ENCODE measurements at regions not wholly inside any gene's neighbourhood (a gene's known extent, or its start where the extent isn't known, plus 50 kb on each side); places are given as distances from the start of the nearest gene placed in this dataset.

- DNase-seq (ENCODE audit: low read depth) = no peak
These were observed 550.5 kb downstream of the MMUT start for GRCh38 chr6:48912503-48912902.

DNA sequence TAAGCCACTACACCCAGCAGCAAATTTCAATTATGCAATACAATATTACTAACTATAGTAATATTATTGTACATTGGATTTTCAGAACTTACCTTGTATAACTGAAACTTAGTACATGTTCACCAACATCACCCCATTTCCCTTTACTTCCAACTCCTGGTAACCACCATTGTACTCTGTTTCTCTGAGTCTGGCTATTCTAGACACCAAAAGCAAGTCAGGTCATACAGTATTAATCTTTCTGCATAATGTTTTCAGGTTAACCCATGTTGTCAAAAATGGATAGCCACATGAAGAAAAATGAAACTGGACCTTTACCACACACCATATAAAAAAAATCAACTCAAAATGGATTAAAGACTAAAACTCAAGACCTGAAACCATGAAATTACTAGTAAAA is 558.2 kb downstream of the MMUT start:
- DNase-seq (ENCODE audit: low read depth) = no peak

GRCh38 chr6:48894469-48894868 is 568.6 kb downstream of the MMUT start:
- no peak for DNase-seq (ENCODE audit: low read depth)

DNA sequence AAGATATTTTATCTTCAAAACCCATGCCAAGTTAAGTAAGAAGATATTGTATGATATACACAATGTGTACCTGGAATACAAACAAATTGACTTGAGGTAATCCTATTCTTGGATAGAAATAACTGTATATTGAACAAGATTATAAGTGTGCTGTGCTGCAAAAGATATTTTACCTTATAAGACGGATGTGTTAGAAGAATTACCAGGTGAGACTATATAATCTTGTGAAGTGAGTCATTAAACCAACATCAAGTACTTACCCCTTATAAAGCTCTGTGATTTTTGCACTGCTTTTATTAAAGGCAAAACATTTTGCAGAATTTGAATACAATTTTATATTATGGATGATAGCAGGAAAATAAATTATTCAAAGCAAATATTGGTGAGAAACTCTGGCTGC is 570.0 kb downstream of the MMUT start:
- DNase-seq (ENCODE audit: low read depth) = no peak

DNA sequence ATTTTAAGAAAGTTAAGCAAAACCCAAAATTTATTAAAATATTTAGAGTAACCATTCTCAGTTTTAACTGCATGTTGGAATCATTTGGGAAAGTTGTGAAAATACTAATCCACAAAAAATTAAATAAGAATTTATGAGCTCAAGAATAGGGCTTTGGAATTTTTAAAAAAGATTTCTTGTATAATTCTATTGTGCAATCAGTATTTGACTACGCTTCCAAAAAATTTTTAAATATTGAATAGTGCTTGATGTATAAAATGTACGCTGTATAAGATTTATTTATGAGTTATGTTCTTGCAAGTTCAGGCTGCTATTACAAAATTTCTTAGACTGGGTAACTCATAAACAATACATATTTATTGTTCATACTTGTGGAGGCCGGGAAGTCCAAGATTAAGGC is 571.7 kb downstream of the MMUT start:
- DNase-seq (ENCODE audit: low read depth) = no peak

GRCh38 chr6:48889429-48889828 is 573.6 kb downstream of the MMUT start:
- DNase-seq (ENCODE audit: low read depth) = no peak

DNA sequence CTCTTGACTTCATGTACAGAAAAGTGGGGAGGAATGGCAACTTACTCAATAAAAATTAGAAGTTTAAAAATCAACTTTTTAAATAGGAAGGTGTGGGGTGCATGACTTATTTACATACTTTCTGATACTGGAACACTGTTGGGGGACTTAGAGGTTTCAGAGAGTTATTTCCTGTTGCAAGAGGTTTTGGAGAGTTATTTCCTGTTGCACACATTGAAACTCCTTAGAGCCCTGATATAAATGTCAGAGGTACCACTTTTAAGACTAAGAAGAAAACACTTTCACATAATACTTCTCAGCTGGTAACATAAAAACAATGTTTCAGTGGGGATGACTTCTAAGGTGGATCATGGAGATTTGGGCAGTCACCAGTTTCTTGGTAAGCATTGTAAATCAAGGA is 579.9 kb downstream of the MMUT start:
- no peak for DNase-seq (ENCODE audit: low read depth)

GRCh38 chr6:48881551-48881950 is 581.5 kb downstream of the MMUT start:
- no peak for DNase-seq (ENCODE audit: low read depth)

DNA sequence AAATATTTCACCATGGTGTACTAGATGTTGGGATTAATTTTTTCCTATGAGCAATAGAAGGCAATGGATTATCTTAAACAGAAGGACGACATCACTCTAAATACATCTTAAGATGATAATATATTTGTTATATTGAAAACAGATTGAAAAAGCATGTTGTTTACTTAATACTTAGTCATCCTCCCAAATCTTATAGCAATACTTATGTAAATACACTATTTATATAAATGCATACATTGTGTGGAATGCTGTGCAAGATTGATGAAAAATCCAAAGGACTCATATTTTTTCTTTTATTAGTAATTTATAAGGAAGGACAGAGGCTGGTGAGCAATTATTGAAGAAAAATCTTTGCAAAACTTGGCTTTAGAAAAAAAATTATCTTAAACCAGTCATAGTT is 593.5 kb downstream of the MMUT start:
- DNase-seq (ENCODE audit: low read depth) = no peak

DNA sequence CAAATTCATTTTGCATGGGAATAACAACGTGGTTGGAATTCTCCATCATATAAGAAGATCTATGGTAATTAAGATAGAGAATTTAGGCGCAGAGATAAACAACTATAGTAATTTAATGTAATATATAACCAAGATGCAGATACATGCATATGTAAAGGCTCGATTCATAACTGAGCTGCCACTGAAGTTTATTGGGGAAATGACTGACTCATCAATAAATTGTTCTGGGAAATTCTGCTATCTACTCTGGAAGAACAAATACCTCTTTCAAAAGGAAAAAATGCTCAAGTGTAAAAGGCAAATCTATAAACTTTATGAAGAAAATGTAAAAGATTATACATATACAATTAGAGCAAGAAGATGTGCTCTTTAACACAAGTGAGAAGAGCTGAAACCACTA is 596.4 kb downstream of the MMUT start:
- no peak for DNase-seq (ENCODE audit: low read depth)

DNA sequence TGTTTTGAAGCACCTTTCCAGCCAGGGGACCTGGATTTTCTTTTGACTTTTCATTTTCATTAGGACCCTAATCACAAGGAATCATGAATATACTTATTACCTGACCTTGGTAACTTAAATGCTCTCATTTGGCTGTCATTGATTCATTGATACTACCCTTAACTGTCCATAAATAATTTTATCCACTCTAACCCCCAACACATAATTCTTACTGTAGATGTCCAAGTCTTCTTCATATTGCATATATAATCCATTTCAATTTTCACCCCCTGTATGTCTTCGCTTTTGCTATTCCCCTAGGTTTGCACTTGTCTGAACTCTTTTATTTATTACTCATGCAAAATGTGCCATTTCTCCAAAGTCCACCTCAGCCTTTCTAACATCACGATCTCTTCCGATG is 602.9 kb downstream of the MMUT start:
- DNase-seq (ENCODE audit: low read depth) = no peak

DNA sequence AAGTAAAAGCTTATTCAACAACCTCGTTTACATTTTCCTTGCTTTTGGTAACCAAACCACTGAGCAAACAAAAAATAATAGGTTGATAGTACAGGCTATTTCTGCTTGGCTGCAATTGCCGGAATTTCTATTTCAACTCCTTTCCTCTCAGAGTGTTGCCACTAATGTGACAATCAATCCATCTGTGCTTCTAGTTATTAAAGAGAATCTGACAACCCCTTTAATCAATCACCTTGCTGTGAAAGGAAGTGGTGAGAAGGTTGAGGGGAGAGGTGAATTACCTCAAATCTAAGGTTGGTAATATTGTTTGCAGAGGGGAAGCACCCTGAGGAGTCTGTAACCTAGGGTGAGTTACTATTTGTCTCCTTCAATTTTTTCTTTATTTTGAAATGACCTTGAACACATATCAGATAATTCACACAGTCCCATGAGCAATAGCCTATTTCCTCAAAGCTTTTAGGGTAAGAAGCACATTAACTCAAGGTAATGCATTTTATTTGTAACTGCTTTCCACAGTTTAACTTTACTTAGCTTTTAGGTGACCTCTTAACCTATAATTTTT is 603.4 kb downstream of the MMUT start:
- DNase-seq (ENCODE audit: low read depth) = no peak

GRCh38 chr6:48845219-48845618 is 617.8 kb downstream of the MMUT start:
- no peak for DNase-seq (ENCODE audit: low read depth)

- no peak for DNase-seq (ENCODE audit: low read depth)
These were observed 618.4 kb downstream of the MMUT start for GRCh38 chr6:48844696-48845095.

DNA sequence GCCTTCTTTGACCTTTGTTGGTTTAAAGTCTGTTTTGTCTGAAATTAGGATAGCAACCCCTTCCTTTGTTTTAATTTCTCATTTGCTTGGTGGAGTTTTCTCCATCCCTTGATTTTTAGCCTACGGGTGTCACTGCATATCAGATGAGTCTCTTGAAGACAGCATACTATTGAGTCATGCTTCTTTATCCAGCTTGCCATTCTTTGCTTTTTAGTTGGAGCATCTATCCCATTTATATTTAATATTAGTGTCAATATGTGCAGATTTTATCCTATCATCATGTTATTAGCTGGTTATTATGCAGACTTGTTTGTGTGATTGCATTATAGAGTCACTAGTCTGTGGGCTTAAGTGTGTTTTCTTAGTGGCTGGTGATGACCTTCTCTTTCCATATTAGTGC is 622.2 kb downstream of the MMUT start:
- no peak for DNase-seq (ENCODE audit: low read depth)

GRCh38 chr6:48839206-48839605 is 623.8 kb downstream of the MMUT start:
- DNase-seq (ENCODE audit: low read depth) = no peak

DNA sequence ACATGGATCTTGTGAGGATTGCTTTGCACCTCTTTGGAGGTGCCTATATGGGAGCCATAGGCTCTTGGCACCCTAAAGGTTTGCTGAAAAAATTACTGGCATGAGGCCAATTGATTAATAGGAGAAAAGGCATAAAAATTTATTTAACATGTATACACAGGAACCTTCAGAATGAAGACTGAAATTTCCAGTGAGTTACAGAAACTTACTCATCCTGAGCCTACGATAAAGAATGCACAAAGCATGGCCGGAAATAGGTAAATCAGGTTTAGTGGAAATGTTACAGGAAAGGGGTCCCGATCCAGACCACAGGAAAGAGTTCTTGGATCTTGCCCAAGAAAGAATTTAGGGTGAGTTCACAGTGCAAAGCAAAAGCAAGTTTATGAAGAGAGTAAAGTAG is 625.3 kb downstream of the MMUT start:
- DNase-seq (ENCODE audit: low read depth) = no peak

GRCh38 chr6:48835421-48835958 is 627.6 kb downstream of the MMUT start:
- peak; percentile 28 for DNase-seq (ENCODE audit: low read depth)

GRCh38 chr6:48834706-48835105 is 628.3 kb downstream of the MMUT start:
- peak; percentile 16 for DNase-seq (ENCODE audit: low read depth)

- no peak for DNase-seq (ENCODE audit: low read depth)
These were observed 629.1 kb downstream of the MMUT start for GRCh38 chr6:48833916-48834315.

DNA sequence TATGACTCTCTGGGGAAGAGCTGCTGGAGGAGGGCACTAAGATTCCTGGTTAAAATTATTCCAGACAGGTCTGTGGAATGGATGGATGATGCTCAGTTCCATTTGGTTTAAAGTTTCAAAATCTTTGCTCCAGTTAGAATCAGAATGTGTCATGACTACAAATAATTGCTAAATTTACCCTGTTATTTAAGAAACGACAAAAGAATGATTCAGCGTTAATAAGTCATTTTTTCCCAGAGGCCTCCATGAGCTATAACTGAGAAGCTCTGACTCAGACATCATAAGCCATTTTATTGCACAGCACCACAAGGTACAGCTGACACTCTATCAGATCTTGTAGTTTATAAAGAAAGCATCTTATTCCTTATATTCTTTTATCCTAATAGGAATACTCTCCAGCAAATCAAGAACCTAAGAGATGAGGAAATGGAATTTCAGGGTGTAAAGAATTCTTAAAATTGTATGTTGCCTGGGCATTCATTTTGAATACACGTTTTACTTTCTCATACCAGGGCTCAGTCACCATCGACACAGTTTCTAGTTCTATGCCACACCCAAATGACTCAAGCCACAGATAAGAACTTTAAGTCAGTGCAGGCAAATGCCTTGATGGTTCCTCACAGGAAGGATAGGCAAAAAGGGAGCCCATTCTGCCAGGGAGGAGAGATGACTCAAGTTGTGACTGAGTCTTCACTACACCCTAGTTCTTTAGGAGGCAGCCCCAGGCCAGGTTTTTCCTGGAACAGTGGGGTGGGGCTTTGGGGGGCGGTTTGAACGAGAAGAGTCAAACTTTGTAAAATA is 636.0 kb downstream of the MMUT start:
- peak; percentile 95 for DNase-seq (ENCODE audit: low read depth)

DNA sequence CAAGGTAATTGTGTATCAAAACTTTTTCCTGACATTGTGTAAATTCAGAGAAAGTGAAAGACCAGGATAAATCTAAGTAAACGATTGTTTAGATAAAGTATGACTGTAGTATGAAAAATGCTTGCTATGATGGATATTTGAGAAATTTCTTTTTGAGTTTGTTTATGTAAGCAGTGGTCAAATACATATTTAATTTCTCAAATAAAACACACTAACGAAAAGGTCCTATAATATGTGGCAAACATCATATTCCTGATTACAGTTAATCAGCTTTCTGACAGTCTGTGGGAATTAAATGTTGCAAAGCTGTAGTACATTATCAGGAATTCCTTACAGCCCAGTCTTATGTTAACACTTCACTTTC is 636.9 kb downstream of the MMUT start:
- DNase-seq (ENCODE audit: low read depth) = peak; percentile 23

GRCh38 chr6:48825501-48826151 is 637.4 kb downstream of the MMUT start:
- DNase-seq (ENCODE audit: low read depth) = peak; percentile 38

Data from EH (cell line).